GM10266 (cell line): ENCODE measurements at regions not wholly inside any gene's neighbourhood (a gene's known extent, or its start where the extent isn't known, plus 50 kb on each side); places are given as distances from the start of the nearest gene placed in this dataset.
"Not testable (repeated sequence)": the region's sequence is repeated elsewhere in the genome, so short reads cannot be mapped to it uniquely, and the experiment has no call there.

Experiments used
- DNase-seq: peaks from one replicate; pipeline ENCODE4 v3.0.0; 2012; ENCODE audit errors: extremely low spot score
- TF ChIP-seq, protein P1 (sequence below): IDR thresholded peaks from 2 replicates; pipeline ENCODE4 v1.5.1; 2012; ENCODE audit warnings: mild to moderate bottlenecking, low read depth; ENCODE audit not compliant: control insufficient read depth, insufficient read depth; ENCODE audit errors: missing control alignments

DNA sequence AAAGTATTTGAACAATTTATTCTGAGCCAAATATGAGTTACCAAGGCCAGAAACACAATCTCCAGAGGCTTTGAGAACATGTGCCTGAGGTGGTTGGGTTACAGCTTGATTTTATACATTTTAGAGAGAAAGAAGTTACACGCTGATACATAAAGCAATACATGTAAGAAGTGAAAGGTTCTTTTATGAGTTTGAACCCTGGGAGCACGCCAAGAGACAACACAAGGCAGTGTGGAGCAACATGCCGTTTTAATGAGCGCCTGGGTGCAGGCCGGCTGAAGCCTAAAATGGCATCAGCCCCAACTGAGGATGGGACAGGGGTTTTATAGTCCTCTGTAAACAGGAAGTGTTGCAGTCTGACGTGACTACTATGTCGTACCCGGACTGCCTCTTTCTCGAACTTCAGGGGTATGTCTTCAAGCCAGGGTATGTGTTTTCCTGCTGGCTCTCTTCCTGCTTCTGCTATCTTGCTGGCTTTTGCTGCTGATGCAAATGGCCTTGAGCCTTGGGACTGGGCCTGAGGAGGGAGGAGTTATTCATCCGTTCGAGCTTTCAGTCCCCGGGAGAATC is 193.7 kb downstream of the CYLC2 start:
- TF ChIP-seq, protein P1, sequence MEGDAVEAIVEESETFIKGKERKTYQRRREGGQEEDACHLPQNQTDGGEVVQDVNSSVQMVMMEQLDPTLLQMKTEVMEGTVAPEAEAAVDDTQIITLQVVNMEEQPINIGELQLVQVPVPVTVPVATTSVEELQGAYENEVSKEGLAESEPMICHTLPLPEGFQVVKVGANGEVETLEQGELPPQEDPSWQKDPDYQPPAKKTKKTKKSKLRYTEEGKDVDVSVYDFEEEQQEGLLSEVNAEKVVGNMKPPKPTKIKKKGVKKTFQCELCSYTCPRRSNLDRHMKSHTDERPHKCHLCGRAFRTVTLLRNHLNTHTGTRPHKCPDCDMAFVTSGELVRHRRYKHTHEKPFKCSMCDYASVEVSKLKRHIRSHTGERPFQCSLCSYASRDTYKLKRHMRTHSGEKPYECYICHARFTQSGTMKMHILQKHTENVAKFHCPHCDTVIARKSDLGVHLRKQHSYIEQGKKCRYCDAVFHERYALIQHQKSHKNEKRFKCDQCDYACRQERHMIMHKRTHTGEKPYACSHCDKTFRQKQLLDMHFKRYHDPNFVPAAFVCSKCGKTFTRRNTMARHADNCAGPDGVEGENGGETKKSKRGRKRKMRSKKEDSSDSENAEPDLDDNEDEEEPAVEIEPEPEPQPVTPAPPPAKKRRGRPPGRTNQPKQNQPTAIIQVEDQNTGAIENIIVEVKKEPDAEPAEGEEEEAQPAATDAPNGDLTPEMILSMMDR, result no peak
- no peak for DNase-seq

DNA sequence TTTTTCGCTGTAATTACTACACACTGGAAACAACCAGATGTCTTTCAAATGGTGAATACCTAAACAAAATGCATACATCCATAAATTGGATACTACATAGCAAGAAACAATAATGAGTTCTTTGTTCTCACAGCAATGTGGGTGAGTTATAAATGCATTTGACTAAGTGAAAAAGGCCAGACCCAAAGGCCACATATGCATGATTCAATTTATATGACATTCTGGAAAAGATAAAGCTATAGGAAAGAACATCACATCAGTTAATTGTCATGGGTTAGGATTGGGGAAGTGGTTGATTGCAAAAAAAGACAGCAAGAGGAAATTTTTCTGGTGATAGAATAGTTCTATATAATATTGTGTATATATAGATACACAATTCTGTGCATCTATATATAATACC is 198.9 kb downstream of the CYLC2 start:
- DNase-seq, result no peak
- TF ChIP-seq, protein P1, result no peak

DNA sequence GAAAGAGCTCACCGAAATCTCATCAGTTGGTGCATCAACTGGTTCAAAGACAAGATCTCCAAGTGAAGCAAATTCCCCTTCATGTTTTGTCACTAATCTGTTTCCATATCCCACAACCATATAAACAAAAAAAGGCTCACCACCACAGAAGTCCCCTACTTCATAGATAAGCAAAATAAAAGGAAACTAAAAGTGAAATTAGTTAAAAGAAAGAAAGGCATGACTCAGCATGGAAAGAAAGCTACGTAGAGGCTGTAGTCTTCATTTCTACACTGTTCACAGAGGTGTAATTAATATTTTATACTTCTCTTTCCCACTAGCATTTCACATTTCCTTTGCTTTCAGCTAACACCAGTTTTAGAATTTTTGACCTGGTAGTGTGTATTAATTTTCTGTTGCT is 208.0 kb downstream of the CYLC2 start:
- TF ChIP-seq, protein P1, result no peak
- no peak for DNase-seq

DNA sequence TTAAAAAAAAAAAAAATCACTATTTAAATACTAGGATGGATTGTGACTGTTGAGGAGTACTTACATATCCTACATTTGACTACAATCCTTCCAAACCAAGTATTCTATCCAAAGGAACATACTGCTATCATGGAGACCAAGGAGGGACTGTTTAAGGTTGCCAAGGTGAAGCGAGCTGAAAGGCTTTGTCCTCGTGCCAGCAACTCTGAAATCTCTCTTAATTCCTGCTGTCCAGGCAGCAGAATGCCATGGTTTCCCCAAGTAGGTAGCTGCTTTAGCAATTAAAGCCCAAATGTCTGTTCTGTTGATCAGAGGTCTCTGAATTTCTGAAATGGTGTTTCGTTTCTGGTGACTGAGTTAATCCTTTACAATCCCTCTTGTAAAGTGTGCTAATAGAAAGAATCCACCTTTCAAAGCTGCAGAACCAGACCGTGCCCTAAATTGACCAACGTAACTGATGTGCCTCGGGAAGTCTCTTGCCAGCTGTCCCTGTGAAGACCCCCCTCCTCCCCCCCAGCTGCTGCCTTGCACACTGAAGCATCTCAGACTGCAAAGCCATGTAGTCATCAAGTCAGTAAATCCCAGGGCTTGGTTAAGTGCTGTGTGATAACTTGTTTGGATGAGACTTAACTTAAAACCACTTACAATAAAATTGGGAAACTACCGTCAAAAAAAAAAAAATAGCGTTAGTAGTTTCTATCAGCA is 210.9 kb downstream of the CYLC2 start:
- DNase-seq, result not testable (repeated sequence)

DNA sequence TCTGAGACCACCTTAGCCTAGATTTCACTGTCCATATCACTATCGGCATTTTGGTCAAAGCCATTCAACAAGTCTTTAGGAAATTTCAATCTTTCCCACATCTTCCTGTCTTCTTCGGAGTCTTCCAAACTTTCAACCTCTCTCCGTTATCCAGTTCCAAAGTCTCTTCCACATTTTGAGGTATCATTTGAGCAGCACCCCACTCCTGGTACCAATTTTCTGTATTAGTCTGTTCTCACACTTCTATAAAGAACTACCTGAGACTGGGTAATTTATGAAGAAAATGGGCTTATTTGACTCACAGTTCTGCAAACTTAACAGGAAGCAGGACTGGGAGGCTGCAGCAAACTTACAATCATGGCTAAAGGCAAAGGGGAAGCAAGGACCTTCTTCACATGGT is 215.5 kb downstream of the CYLC2 start:
- TF ChIP-seq, protein P1, result no peak
- no peak for DNase-seq

DNA sequence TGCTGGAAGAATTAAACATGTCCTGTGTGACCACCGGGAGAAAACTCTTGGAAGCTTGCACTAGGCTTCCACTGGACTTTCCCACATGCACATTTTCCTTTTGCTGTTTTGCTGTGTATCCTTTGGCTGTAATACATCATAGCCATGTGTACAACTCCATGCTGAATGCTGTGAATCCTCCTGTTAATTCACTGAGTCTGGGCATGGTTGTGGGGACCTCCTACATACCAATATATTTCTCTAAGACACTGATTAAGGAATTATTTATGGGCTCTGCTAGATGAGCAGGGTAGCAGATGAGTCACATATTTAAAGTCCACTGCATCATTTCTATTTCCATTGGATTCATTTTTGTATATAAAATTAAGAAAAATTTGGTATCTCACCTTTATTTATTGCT is 220.1 kb downstream of the CYLC2 start:
- no peak for DNase-seq
- TF ChIP-seq, protein P1, result no peak

DNA sequence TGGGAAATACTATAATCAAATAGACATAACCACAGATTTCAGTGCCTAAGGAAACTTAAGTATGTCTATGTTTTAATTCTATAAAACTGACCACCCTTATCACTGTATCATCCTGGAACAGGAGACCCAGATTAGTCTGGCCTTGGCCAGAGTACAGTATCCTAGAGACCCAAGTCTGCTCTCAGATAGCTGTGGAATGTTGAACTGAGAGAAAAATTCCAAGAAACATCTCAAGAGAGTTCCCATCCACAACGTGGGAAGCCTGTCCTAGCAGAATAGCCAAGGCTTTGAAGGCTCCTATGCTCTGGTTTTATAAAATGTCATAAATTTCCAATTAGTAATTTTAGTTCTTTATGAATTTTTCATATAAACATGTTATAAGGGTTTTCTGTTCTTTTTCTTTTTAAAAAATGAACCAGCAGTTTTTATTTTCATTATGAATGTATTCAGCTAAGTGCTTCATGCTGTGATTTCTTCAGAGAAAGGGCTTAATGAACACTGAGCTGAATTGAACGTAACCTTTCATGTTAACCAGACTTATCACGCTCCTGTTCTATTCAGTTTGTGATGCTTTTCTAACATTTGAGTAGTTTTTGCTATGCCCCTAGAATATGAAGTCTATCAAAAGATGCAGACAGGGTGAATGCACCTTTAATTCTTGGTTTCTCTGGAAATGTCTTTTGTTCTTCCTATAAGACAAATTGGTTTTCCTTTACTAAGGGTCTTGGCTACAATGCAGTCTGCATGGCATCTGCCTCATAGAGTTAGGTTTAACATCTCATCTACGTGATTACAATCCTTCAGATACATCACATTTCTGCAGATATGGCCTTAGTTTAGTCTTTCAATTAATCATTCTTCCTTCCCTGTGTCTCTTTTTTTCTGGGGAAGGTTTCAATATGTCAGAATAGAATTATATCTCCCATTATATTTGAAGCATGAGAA is 230.8 kb downstream of the CYLC2 start:
- DNase-seq, result no peak

More for the DNA sequence above, 230.8 kb downstream of the CYLC2 start:
- TF ChIP-seq, protein P1, result no peak
